Karpas-422 (cell line): ENCODE measurements at regions not wholly inside any gene's neighbourhood (a gene's known extent, or its start where the extent isn't known, plus 50 kb on each side); places are given as distances from the start of the nearest gene placed in this dataset.
A peak's percentile ranks its signal among the peaks of the same experiment; 100 is the strongest.

Experiments
- DNase-seq: peaks from one replicate; pipeline ENCODE4 v3.0.0-alpha.2; 2015
- H2AFZ ChIP-seq: fragments of 200-600 bp; sonication (generic); 2 replicates; pipeline ENCODE4 v1.6.1; 2014; ENCODE audit warnings: antibody characterized with exemption, low read length, mixed read lengths
- H3K27ac ChIP-seq: fragments of 200-600 bp; sonication (generic); 2 replicates; pipeline ENCODE4 v1.5.1; 2014; ENCODE audit warnings: mild to moderate bottlenecking, low read length, moderate library complexity
- H3K27me3 ChIP-seq: fragments of 200-600 bp; sonication (generic); 2 replicates; pipeline ENCODE4 v1.6.1; 2014; ENCODE audit warnings: low read length, mixed read lengths
- H3K36me3 ChIP-seq: fragments of 200-600 bp; sonication (generic); 2 replicates; pipeline ENCODE4 v1.6.1; 2014; ENCODE audit warnings: low read length, mixed read lengths; ENCODE audit not compliant: insufficient read depth
- H3K4me1 ChIP-seq: fragments of 200-600 bp; sonication (generic); 2 replicates; pipeline ENCODE4 v1.6.1; 2014; ENCODE audit warnings: mild to moderate bottlenecking, low read length, mixed read lengths
- H3K4me2 ChIP-seq: fragments of 200-600 bp; sonication (generic); 2 replicates; pipeline ENCODE4 v1.6.1; 2014; ENCODE audit warnings: low read length, low read depth, mild to moderate bottlenecking; ENCODE audit not compliant: poor library complexity, severe bottlenecking
- H3K4me3 ChIP-seq: fragments of 200-600 bp; sonication (generic); 2 replicates; pipeline ENCODE4 v1.5.1; 2014; ENCODE audit warnings: mild to moderate bottlenecking, antibody characterized with exemption, low read length, mixed read lengths
- H3K79me2 ChIP-seq: fragments of 200-600 bp; sonication (generic); 2 replicates; pipeline ENCODE4 v1.6.1; 2014; ENCODE audit warnings: mild to moderate bottlenecking, low read length, mixed read lengths
- H3K9ac ChIP-seq: fragments of 200-600 bp; sonication (generic); 2 replicates; pipeline ENCODE4 v1.6.0; 2014; ENCODE audit warnings: low read length
- H3K9me2 ChIP-seq: fragments of 200-600 bp; sonication (generic), shearing (Covaris generic); replicated peaks from 2 replicates; pipeline ENCODE4 v1.6.0; 2014; ENCODE audit warnings: mild to moderate bottlenecking, low read length, moderate library complexity; ENCODE audit not compliant: insufficient read depth
- H3K9me3 ChIP-seq: fragments of 300-700, 200-600 bp; sonication (generic); 2 replicates; pipeline ENCODE4 v1.6.1; 2014; ENCODE audit warnings: low read length, mixed read lengths
- H4K20me1 ChIP-seq: fragments of 200-600 bp; sonication (generic); 2 replicates; pipeline ENCODE4 v1.6.1; 2014; ENCODE audit warnings: mild to moderate bottlenecking, antibody characterized with exemption, low read length, low read depth; ENCODE audit not compliant: insufficient read depth

DNA sequence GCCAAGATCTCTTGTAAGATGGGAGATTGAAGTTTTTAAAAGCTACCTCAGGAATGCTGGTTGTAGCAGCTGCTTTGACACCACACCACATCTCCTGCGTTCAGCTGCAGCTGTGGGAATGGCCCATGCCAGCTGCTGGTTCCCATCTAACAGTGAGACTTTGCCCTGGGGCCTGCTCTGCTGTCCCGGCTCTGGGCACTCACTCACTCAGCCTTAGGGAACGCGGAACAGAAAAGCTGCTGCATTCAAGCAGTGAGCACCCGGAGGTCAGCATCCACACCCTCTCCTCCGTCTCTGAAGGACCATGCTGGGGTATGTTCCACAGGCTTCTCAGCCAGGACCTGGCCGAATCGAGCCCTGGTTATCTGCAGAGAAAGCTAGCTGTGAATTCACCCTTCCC lies 197.1 kb upstream of the CXCL12 start:
- Histone ChIP-seq H3K9me3 (no peaks in the 10 kb centered on the region), H3K27me3 (no peaks in the 10 kb centered on the region), H3K4me3 (no peak overlapping the region), H4K20me1 (no peaks in the 10 kb centered on the region), H3K4me1 (no peaks in the 10 kb centered on the region), H3K79me2 (no peaks in the 10 kb centered on the region), H2AFZ (no peak overlapping the region), H3K36me3 (no peaks in the 10 kb centered on the region), H3K4me2 (no peak overlapping the region), H3K9ac (no peak overlapping the region), H3K9me2 (no peaks in the 10 kb centered on the region), H3K27ac (no peak overlapping the region)
- no peak for DNase-seq

- Histone ChIP-seq H3K9me2 (no peaks in the 10 kb centered on the region), H3K4me2 (no peak overlapping the region), H4K20me1 (no peaks in the 10 kb centered on the region), H3K9me3 (no peaks in the 10 kb centered on the region), H3K4me3 (no peak overlapping the region), H3K79me2 (no peaks in the 10 kb centered on the region), H2AFZ (no peak overlapping the region), H3K27ac (no peak overlapping the region), H3K4me1 (no peaks in the 10 kb centered on the region), H3K27me3 (no peaks in the 10 kb centered on the region), H3K36me3 (no peaks in the 10 kb centered on the region), H3K9ac (no peak overlapping the region)
- DNase-seq = no peak
Observed at GRCh38 chr10:44587488-44588318, 202.8 kb upstream of the CXCL12 start.

GRCh38 chr10:44589181-44589943 lies 204.5 kb upstream of the CXCL12 start:
- no peak overlapping the region for H3K9ac ChIP-seq
- no peak overlapping the region for H3K4me2 ChIP-seq
- no peaks in the 10 kb centered on the region for H3K36me3 ChIP-seq
- H3K9me2 ChIP-seq = no peaks in the 10 kb centered on the region
- no peaks in the 10 kb centered on the region for H3K9me3 ChIP-seq
- H2AFZ ChIP-seq = no peak overlapping the region
- no peaks in the 10 kb centered on the region for H4K20me1 ChIP-seq
- H3K4me3 ChIP-seq = no peak overlapping the region
- H3K27me3 ChIP-seq = no peaks in the 10 kb centered on the region
- peak; percentile 46 for DNase-seq
- H3K4me1 ChIP-seq = no peaks in the 10 kb centered on the region
- no peaks in the 10 kb centered on the region for H3K79me2 ChIP-seq
- H3K27ac ChIP-seq = no peak overlapping the region

GRCh38 chr10:44589944-44590449 lies 205.1 kb upstream of the CXCL12 start:
- Histone ChIP-seq H3K4me3 (no peak overlapping the region), H3K27me3 (no peaks in the 10 kb centered on the region), H3K9me3 (no peaks in the 10 kb centered on the region), H3K27ac (no peak overlapping the region), H3K9ac (no peak overlapping the region), H3K9me2 (no peaks in the 10 kb centered on the region), H3K4me1 (no peaks in the 10 kb centered on the region), H2AFZ (no peak overlapping the region), H3K79me2 (no peaks in the 10 kb centered on the region), H4K20me1 (no peaks in the 10 kb centered on the region), H3K4me2 (no peak overlapping the region), H3K36me3 (no peaks in the 10 kb centered on the region)
- DNase-seq = no peak

GRCh38 chr10:44591911-44592310 lies 207.0 kb upstream of the CXCL12 start:
- DNase-seq = no peak
- H3K4me1 ChIP-seq = no peaks in the 10 kb centered on the region
- no peak overlapping the region for H3K27ac ChIP-seq
- no peaks in the 10 kb centered on the region for H3K9me2 ChIP-seq
- H3K79me2 ChIP-seq = no peaks in the 10 kb centered on the region
- H3K9ac ChIP-seq = no peak overlapping the region
- no peaks in the 10 kb centered on the region for H4K20me1 ChIP-seq
- no peaks in the 10 kb centered on the region for H3K36me3 ChIP-seq
- H3K4me3 ChIP-seq = no peak overlapping the region
- H3K27me3 ChIP-seq = no peaks in the 10 kb centered on the region
- no peak overlapping the region for H2AFZ ChIP-seq
- no peak overlapping the region for H3K4me2 ChIP-seq
- H3K9me3 ChIP-seq = no peaks in the 10 kb centered on the region

DNA sequence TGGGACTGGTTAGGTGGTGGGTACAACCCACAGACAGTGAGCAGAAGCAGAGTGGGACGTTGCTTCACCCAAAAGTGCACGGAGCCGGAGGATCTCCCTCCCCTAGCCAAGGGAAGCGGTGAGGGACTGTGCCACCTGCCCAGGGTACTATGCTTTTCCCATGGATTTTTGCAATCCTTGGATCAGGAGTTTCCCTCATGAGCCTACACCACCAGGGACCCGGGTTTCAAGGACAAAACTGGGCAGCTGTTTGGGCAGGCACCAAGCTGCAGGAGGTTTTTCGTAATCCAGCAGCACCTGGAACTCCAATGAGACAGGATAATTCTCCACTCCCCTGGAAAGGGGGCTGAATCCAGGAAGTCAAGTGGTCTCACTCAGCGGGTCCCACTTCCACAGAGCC lies 209.1 kb upstream of the CXCL12 start:
- Histone ChIP-seq H3K9me3 (no peaks in the 10 kb centered on the region), H3K27me3 (no peaks in the 10 kb centered on the region), H4K20me1 (no peaks in the 10 kb centered on the region), H3K36me3 (no peaks in the 10 kb centered on the region), H3K4me2 (no peak overlapping the region), H3K4me1 (no peaks in the 10 kb centered on the region), H2AFZ (no peak overlapping the region), H3K9me2 (no peaks in the 10 kb centered on the region), H3K9ac (no peak overlapping the region), H3K4me3 (no peak overlapping the region), H3K27ac (no peak overlapping the region), H3K79me2 (no peaks in the 10 kb centered on the region)
- no peak for DNase-seq

DNA sequence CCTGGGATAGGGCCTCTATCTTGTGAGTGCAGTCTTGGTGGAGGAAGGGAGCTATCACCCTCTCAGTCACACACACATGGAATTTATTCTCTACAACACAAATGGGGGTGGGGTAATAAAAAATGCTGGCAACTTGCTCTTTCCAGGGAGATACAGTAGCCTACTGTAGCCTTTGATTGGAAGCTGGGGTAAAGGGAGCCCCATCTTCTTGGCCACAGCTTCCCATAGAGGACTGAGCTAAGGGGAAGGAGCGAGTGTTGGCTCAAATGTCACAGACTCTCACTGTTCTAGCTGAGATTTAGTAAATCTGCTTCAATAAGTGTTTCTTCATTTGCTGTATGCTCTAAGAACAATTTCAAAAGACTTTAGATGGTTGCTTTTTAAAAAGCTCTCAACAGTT lies 222.2 kb upstream of the CXCL12 start:
- Histone ChIP-seq H3K9ac (no peak overlapping the region), H3K4me2 (no peak overlapping the region), H3K36me3 (no peaks in the 10 kb centered on the region), H4K20me1 (no peaks in the 10 kb centered on the region), H3K27me3 (no peaks in the 10 kb centered on the region), H3K4me3 (no peak overlapping the region), H3K4me1 (no peaks in the 10 kb centered on the region), H3K9me2 (no peaks in the 10 kb centered on the region), H3K27ac (no peak overlapping the region), H3K79me2 (no peaks in the 10 kb centered on the region), H3K9me3 (no peaks in the 10 kb centered on the region), H2AFZ (no peak overlapping the region)
- DNase-seq = no peak

DNA sequence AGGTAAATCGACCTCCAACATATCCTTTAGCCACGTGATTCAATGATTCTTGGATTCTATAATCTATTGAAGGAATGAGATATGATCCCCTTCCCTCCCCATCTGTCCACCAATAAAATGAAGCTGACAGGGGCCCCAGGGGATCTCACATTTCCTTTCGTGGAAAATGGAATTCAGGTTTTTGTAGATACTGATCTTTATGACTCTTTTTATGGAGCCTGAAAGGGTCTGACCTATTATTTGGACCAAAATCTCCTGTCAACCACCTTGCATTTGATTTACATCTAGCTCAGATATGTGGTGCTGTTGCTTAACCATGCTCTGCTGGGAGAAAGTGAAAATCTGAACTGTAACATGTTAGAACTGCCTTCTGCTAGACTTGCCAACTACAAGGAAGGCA lies 234.0 kb upstream of the CXCL12 start:
- H3K9me2 ChIP-seq = no peaks in the 10 kb centered on the region
- no peaks in the 10 kb centered on the region for H3K9me3 ChIP-seq
- no peaks in the 10 kb centered on the region for H3K36me3 ChIP-seq
- DNase-seq = no peak
- no peaks in the 10 kb centered on the region for H3K79me2 ChIP-seq
- H3K4me3 ChIP-seq = no peak overlapping the region
- no peaks in the 10 kb centered on the region for H3K27me3 ChIP-seq
- no peaks in the 10 kb centered on the region for H4K20me1 ChIP-seq
- H2AFZ ChIP-seq = no peak overlapping the region
- H3K4me2 ChIP-seq = no peak overlapping the region
- no peak overlapping the region for H3K27ac ChIP-seq
- H3K9ac ChIP-seq = no peak overlapping the region
- no peaks in the 10 kb centered on the region for H3K4me1 ChIP-seq
